ENCODE measurements at regions not wholly inside any gene's neighbourhood (a gene's known extent, or its start where the extent isn't known, plus 50 kb on each side); places are given as distances from the start of the nearest gene placed in this dataset.

- no peak for DNase-seq (ENCODE audit: low read depth, low spot score)
- no TSS peak for BruUV-seq (replicated peaks)
- Histone ChIP-seq H3K36me3 (ENCODE audit: control insufficient read depth in 1 of 2, insufficient read depth in 2 of 2, low read length in 2 of 2) (no peaks in the 10 kb centered on the region), H2AFZ (ENCODE audit: low read depth, low read length, poor library complexity, severe bottlenecking) (no peak overlapping the region), H3K9ac (ENCODE audit: low read length) (no peak overlapping the region), H3K79me2 (ENCODE audit: insufficient read depth, low read length) (no peaks in the 10 kb centered on the region), H3K4me3 (replicated peaks in 1 of 2; ENCODE audit: low read depth in 1 of 2, low read length in 2 of 2) (no peak overlapping the region), H3K27me3 (ENCODE audit: insufficient read depth, low read length) (peaks cover 11% of the 10 kb centered on the region), H3K9me2 (ENCODE audit: insufficient read depth) (no peaks in the 10 kb centered on the region), H3K4me2 (ENCODE audit: low read length) (no peak overlapping the region), H4K20me1 (ENCODE audit: insufficient read depth) (no peaks in the 10 kb centered on the region), H3K4me1 (ENCODE audit: control insufficient read depth in 1 of 2, insufficient read depth in 2 of 2, low read length in 2 of 2) (no peaks in the 10 kb centered on the region), H3K9me3 (ENCODE audit: control insufficient read depth in 1 of 2, insufficient read depth in 1 of 2, low read depth in 1 of 2, low read length in 2 of 2) (no peaks in the 10 kb centered on the region), H3K27ac (ENCODE audit: low read depth, low read length) (no peak overlapping the region)
- intact Hi-C loops (cut with micrococcal nuclease): no loop called here
- ATAC-seq: no peak
- no peak for TF ChIP-seq EGR1 (IDR thresholded peaks at IDR 0.05; ENCODE audit: low read depth)
- TF ChIP-seq EZH2phosphoT487 (IDR thresholded peaks at IDR 0.05; ENCODE audit: borderline replicate concordance): no peak
- TF ChIP-seq, protein P1, sequence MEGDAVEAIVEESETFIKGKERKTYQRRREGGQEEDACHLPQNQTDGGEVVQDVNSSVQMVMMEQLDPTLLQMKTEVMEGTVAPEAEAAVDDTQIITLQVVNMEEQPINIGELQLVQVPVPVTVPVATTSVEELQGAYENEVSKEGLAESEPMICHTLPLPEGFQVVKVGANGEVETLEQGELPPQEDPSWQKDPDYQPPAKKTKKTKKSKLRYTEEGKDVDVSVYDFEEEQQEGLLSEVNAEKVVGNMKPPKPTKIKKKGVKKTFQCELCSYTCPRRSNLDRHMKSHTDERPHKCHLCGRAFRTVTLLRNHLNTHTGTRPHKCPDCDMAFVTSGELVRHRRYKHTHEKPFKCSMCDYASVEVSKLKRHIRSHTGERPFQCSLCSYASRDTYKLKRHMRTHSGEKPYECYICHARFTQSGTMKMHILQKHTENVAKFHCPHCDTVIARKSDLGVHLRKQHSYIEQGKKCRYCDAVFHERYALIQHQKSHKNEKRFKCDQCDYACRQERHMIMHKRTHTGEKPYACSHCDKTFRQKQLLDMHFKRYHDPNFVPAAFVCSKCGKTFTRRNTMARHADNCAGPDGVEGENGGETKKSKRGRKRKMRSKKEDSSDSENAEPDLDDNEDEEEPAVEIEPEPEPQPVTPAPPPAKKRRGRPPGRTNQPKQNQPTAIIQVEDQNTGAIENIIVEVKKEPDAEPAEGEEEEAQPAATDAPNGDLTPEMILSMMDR (IDR thresholded peaks at IDR 0.05 in 2 of 3, conservative IDR thresholded peaks at IDR 0.05 in 1 of 3; ENCODE audit: borderline replicate concordance in 1 of 3, insufficient read depth in 1 of 3, low read depth in 2 of 3, low read length in 2 of 3): no peak
- no peak for TF ChIP-seq ZFX (IDR thresholded peaks at IDR 0.05)
- TF ChIP-seq ELF1 (IDR thresholded peaks at IDR 0.05; ENCODE audit: borderline replicate concordance, low read depth): no peak
- TF ChIP-seq TCF7L2 (IDR thresholded peaks at IDR 0.05; ENCODE audit: borderline replicate concordance, extremely low read depth, insufficient read depth, insufficient read length): no peak
- TF ChIP-seq FOSL1 (IDR thresholded peaks at IDR 0.05; ENCODE audit: low read depth): no peak
- TF ChIP-seq POLR2A (IDR thresholded peaks at IDR 0.05; ENCODE audit: borderline replicate concordance, extremely low read depth, insufficient read depth, insufficient read length): no peak
- no peak for TF ChIP-seq CEBPB (IDR thresholded peaks at IDR 0.05; ENCODE audit: low read depth)
- TF ChIP-seq EZH2 (IDR thresholded peaks at IDR 0.05): no peak
- RAD21 ChIA-PET (ENCODE audit: low non-redundant PET in 1 of 2, low total read pairs in 2 of 2, uncharacterized antibody in 2 of 2, unreplicated experiment in 2 of 2): no interaction called here
- POLR2A ChIA-PET: no interaction called here
- CTCF ChIA-PET: interaction anchor here (1.8 kb wide), 1 partner anchor 35 kb away, joined by 8 read pairs; no protein-coding TSS in a partner anchor
These were observed 261.6 kb downstream of the VPS13C start for GRCh38 chr15:61798631-61799030.

- ChIA-PET RAD21 (ENCODE audit: low non-redundant PET in 1 of 2, low total read pairs in 2 of 2, uncharacterized antibody in 2 of 2, unreplicated experiment in 2 of 2) (no interaction called here), POLR2A (no interaction called here), CTCF (no interaction called here)
- Histone ChIP-seq H3K4me1 (ENCODE audit: control insufficient read depth in 1 of 2, insufficient read depth in 2 of 2, low read length in 2 of 2) (no peaks in the 10 kb centered on the region), H3K27ac (ENCODE audit: low read depth, low read length) (no peak overlapping the region), H4K20me1 (ENCODE audit: insufficient read depth) (no peaks in the 10 kb centered on the region), H2AFZ (ENCODE audit: low read depth, low read length, poor library complexity, severe bottlenecking) (no peak overlapping the region), H3K9me2 (ENCODE audit: insufficient read depth) (no peaks in the 10 kb centered on the region), H3K4me3 (replicated peaks in 1 of 2; ENCODE audit: low read depth in 1 of 2, low read length in 2 of 2) (no peak overlapping the region), H3K9me3 (ENCODE audit: control insufficient read depth in 1 of 2, insufficient read depth in 1 of 2, low read depth in 1 of 2, low read length in 2 of 2) (no peaks in the 10 kb centered on the region), H3K4me2 (ENCODE audit: low read length) (no peak overlapping the region), H3K27me3 (ENCODE audit: insufficient read depth, low read length) (peaks cover 6% of the 10 kb centered on the region), H3K36me3 (ENCODE audit: control insufficient read depth in 1 of 2, insufficient read depth in 2 of 2, low read length in 2 of 2) (no peaks in the 10 kb centered on the region), H3K79me2 (ENCODE audit: insufficient read depth, low read length) (no peaks in the 10 kb centered on the region), H3K9ac (ENCODE audit: low read length) (no peak overlapping the region)
- TF ChIP-seq SRF (IDR thresholded peaks at IDR 0.05; ENCODE audit: low read depth) (no peak), RAD21 (IDR thresholded peaks at IDR 0.05; ENCODE audit: low read depth) (no peak), POLR2AphosphoS5 (IDR thresholded peaks at IDR 0.05; ENCODE audit: low read depth, low read length) (no peak), SP1 (IDR thresholded peaks at IDR 0.05; ENCODE audit: low read depth) (no peak), YY1 (IDR thresholded peaks at IDR 0.05; ENCODE audit: extremely low read depth, insufficient replicate concordance, low read depth, low read length) (no peak), CBX3 (IDR thresholded peaks at IDR 0.05; ENCODE audit: low read depth) (no peak)
- intact Hi-C loops (cut with micrococcal nuclease): no loop called here
- no peak for ATAC-seq
- no TSS peak for BruUV-seq (replicated peaks)
- no peak for DNase-seq (ENCODE audit: low read depth, low spot score)
These were observed 264.2 kb downstream of the VPS13C start for GRCh38 chr15:61796056-61796455.
